ENCODE measurements at regions not wholly inside any gene's neighbourhood (a gene's known extent, or its start where the extent isn't known, plus 50 kb on each side); places are given as distances from the start of the nearest gene placed in this dataset.

DNA sequence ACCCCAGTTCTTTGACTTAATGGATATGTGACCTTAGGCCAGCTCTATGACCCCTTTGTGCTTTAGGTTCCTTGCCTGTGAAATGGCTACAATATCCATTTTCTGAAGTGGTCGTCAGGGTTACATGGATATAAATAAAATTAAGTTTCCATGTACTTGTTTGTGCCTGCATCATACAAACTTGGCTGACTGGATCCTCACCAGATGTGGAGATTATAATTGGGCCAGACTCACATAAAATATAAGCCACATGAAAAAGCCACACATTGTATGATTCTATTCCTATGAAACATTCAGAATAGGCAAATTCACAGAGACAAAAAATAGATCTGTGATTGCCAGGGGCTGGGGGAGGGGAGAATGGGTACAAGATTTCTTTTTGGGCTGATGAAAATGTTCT lies 100.9 kb upstream of the USP47 start:
- no TSS peak for BruUV-seq (replicated peaks)
- no peak for ATAC-seq
- Histone ChIP-seq H3K4me2 (ENCODE audit: low read depth, low read length) (no peak overlapping the region), H3K36me3 (replicated peaks in 1 of 2; ENCODE audit: control insufficient read depth in 1 of 2, insufficient read depth in 2 of 2, low read length in 2 of 2) (no peaks in the 10 kb centered on the region), H3K27me3 (ENCODE audit: control insufficient read depth in 1 of 2, insufficient read depth in 2 of 2, low read length in 2 of 2) (peaks cover 0 to 5% of the 10 kb centered on the region in 2 experiments; a peak in 2 of 5 replicates), H3K4me3 (replicated peaks in 1 of 3; ENCODE audit: insufficient read depth in 1 of 3, low read depth in 2 of 3, low read length in 3 of 3) (no peak overlapping the region), H3K9ac (ENCODE audit: insufficient read depth, low read depth, low read length) (no peak overlapping the region), H3K9me3 (ENCODE audit: low read length) (no peaks in the 10 kb centered on the region), H3K4me1 (ENCODE audit: insufficient read depth, low read length) (no peaks in the 10 kb centered on the region), H3K27ac (ENCODE audit: extremely low read length, insufficient read depth, low read length) (no peak overlapping the region), H3K79me2 (ENCODE audit: insufficient read depth, low read length) (no peaks in the 10 kb centered on the region), H4K20me1 (ENCODE audit: insufficient read depth, low read length) (no peaks in the 10 kb centered on the region), H2AFZ (ENCODE audit: low read length) (no peak overlapping the region)
- no peak for DNase-seq (ENCODE audit: low spot score)
- intact Hi-C loops (cut with micrococcal nuclease; ENCODE audit: unreplicated experiment) (no loop called here), in situ Hi-C loops (cut with HindIII; ENCODE audit: extremely low pct_ligation_motif_present, low pct_unique_long_range_greater_than_20kb) (no loop called here)
- POLR2A ChIA-PET, result no interaction called here
- FAIRE-seq, result no peak
- WGBS (ENCODE audit: low lambda C conversion rate), result 0% methylated on average over 1 of the region's 1 CpG
- CTCF ChIA-PET (ENCODE audit: low intra/inter-chr PET ratio, low total read pairs), result no interaction called here
- TF ChIP-seq, protein P1, sequence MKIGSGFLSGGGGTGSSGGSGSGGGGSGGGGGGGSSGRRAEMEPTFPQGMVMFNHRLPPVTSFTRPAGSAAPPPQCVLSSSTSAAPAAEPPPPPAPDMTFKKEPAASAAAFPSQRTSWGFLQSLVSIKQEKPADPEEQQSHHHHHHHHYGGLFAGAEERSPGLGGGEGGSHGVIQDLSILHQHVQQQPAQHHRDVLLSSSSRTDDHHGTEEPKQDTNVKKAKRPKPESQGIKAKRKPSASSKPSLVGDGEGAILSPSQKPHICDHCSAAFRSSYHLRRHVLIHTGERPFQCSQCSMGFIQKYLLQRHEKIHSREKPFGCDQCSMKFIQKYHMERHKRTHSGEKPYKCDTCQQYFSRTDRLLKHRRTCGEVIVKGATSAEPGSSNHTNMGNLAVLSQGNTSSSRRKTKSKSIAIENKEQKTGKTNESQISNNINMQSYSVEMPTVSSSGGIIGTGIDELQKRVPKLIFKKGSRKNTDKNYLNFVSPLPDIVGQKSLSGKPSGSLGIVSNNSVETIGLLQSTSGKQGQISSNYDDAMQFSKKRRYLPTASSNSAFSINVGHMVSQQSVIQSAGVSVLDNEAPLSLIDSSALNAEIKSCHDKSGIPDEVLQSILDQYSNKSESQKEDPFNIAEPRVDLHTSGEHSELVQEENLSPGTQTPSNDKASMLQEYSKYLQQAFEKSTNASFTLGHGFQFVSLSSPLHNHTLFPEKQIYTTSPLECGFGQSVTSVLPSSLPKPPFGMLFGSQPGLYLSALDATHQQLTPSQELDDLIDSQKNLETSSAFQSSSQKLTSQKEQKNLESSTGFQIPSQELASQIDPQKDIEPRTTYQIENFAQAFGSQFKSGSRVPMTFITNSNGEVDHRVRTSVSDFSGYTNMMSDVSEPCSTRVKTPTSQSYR (CRISPR knock-in tag; IDR thresholded peaks at IDR 0.05; ENCODE audit: borderline replicate concordance), result no peak
- TF ChIP-seq ZNF777 (CRISPR knock-in tag; IDR thresholded peaks at IDR 0.05), result no peak
- no peak for TF ChIP-seq HNRNPH1 (optimal IDR thresholded peaks at IDR 0.05; ENCODE audit: low read depth, low read length)
- TF ChIP-seq ZNF546 (CRISPR knock-in tag; conservative IDR thresholded peaks at IDR 0.05), result no peak
- TF ChIP-seq HES4 (CRISPR knock-in tag; IDR thresholded peaks at IDR 0.05; ENCODE audit: borderline replicate concordance), result no peak
- TF ChIP-seq NFIC (IDR thresholded peaks at IDR 0.05; ENCODE audit: low read length), result no peak
- TF ChIP-seq ZNF292 (CRISPR knock-in tag; IDR thresholded peaks at IDR 0.05; ENCODE audit: borderline replicate concordance, low read depth), result no peak
- no peak for TF ChIP-seq ZNF678 (CRISPR knock-in tag; IDR thresholded peaks at IDR 0.05)
- no peak for TF ChIP-seq NFRKB (IDR thresholded peaks at IDR 0.05)
